ENCODE measurements at regions not wholly inside any gene's neighbourhood (a gene's known extent, or its start where the extent isn't known, plus 50 kb on each side); places are given as distances from the start of the nearest gene placed in this dataset.

- TF ChIP-seq POLR2AphosphoS5 (IDR thresholded peaks at IDR 0.05; ENCODE audit: low read depth, low read length) (no peak), TAF1 (IDR thresholded peaks at IDR 0.05; ENCODE audit: borderline replicate concordance, insufficient read depth, low read length) (no peak), FOXP2 (optimal IDR thresholded peaks at IDR 0.05; ENCODE audit: borderline replicate concordance, extremely low read depth, extremely low read length, insufficient read depth) (no peak), SIN3A (IDR thresholded peaks at IDR 0.05; ENCODE audit: borderline replicate concordance, insufficient read depth, low read length) (no peak)
- TF ChIP-seq, protein P1, sequence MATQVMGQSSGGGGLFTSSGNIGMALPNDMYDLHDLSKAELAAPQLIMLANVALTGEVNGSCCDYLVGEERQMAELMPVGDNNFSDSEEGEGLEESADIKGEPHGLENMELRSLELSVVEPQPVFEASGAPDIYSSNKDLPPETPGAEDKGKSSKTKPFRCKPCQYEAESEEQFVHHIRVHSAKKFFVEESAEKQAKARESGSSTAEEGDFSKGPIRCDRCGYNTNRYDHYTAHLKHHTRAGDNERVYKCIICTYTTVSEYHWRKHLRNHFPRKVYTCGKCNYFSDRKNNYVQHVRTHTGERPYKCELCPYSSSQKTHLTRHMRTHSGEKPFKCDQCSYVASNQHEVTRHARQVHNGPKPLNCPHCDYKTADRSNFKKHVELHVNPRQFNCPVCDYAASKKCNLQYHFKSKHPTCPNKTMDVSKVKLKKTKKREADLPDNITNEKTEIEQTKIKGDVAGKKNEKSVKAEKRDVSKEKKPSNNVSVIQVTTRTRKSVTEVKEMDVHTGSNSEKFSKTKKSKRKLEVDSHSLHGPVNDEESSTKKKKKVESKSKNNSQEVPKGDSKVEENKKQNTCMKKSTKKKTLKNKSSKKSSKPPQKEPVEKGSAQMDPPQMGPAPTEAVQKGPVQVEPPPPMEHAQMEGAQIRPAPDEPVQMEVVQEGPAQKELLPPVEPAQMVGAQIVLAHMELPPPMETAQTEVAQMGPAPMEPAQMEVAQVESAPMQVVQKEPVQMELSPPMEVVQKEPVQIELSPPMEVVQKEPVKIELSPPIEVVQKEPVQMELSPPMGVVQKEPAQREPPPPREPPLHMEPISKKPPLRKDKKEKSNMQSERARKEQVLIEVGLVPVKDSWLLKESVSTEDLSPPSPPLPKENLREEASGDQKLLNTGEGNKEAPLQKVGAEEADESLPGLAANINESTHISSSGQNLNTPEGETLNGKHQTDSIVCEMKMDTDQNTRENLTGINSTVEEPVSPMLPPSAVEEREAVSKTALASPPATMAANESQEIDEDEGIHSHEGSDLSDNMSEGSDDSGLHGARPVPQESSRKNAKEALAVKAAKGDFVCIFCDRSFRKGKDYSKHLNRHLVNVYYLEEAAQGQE (IDR thresholded peaks at IDR 0.05; ENCODE audit: insufficient read depth in 1 of 2, low read depth in 2 of 2, low read length in 2 of 2), result peak in 1 of 2 experiments; percentile 79; a peak in 1 of 4 replicates
These were observed 186.1 kb upstream of the SALL3 start for GRCh38 chr18:78793313-78794070.

DNA sequence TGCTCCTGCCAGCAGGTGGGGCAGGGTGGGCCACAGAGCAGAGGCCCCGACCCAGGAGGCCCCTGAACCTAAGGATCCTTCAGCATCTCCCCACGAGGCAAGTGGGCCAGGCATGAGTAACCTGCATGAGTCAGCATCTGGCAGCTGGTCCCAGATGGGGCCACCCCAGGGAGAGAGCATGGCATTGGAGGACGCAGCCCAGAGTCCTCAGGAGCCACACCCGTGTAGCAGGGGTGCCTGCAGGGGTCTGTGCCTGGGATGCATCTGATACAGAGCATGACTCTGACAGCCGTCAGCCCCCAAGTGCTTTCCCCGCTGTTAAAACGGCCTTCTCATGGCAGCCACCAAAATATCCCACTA, 185.6 kb upstream of the SALL3 start:
- TF ChIP-seq POLR2AphosphoS5 (IDR thresholded peaks at IDR 0.05; ENCODE audit: low read depth, low read length) (no peak), FOXP2 (optimal IDR thresholded peaks at IDR 0.05; ENCODE audit: borderline replicate concordance, extremely low read depth, extremely low read length, insufficient read depth) (no peak), SIN3A (IDR thresholded peaks at IDR 0.05; ENCODE audit: borderline replicate concordance, insufficient read depth, low read length) (no peak), TAF1 (IDR thresholded peaks at IDR 0.05; ENCODE audit: borderline replicate concordance, insufficient read depth, low read length) (no peak)
- TF ChIP-seq, protein P1 (IDR thresholded peaks at IDR 0.05; ENCODE audit: insufficient read depth in 1 of 2, low read depth in 2 of 2, low read length in 2 of 2), result no peak

DNA sequence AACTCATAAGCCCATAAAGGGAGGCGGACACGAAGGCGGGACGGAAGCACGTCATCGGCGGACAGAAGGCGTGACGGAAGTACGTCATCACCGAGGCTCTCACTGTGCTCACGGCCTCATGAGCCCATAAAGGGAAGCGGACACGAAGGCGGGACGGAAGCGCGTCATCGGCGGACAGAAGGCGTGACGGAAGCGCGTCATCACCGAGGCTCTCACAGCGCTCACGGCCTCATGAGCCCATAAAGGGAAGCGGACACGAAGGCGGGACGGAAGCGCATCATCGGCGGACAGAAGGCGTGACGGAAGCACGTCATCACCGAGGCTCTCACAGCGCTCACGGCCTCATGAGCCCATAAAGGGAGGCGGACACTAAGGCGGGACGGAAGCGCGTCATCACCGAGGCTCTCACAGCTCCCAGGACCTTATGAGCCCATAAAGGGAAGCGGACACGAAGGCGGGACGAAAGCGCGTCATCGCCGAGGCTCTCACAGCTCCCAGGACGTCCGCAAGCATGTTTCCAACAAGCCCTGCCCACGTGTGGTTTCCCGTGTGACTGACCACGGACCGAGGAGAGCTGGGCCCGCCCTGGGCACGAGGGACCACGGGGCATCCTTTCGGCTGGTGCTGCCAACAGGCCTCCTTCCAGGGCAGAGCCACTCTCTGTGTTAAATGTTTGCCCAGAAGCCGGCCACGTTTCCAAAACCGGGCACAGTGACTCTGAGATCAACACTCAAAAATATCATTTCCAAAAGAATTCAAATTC, 182.7 kb upstream of the SALL3 start:
- TF ChIP-seq, protein P1 (IDR thresholded peaks at IDR 0.05; ENCODE audit: insufficient read depth in 1 of 2, low read depth in 2 of 2, low read length in 2 of 2), result no peak

- TF ChIP-seq TAF1 (IDR thresholded peaks at IDR 0.05; ENCODE audit: borderline replicate concordance, insufficient read depth, low read length), result no peak
- TF ChIP-seq POLR2AphosphoS5 (IDR thresholded peaks at IDR 0.05; ENCODE audit: low read depth, low read length), result no peak
- TF ChIP-seq, protein P1 (IDR thresholded peaks at IDR 0.05; ENCODE audit: insufficient read depth in 1 of 2, low read depth in 2 of 2, low read length in 2 of 2), result no peak
- TF ChIP-seq SIN3A (IDR thresholded peaks at IDR 0.05; ENCODE audit: borderline replicate concordance, insufficient read depth, low read length), result no peak
- TF ChIP-seq FOXP2 (optimal IDR thresholded peaks at IDR 0.05; ENCODE audit: borderline replicate concordance, extremely low read depth, extremely low read length, insufficient read depth), result no peak
These were observed 182.1 kb upstream of the SALL3 start for GRCh38 chr18:78797499-78797898.
